Ishikawa (cell line): ENCODE measurements at regions not wholly inside any gene's neighbourhood (a gene's known extent, or its start where the extent isn't known, plus 50 kb on each side); places are given as distances from the start of the nearest gene placed in this dataset.

Experiments
- CEBPB ChIP-seq: IDR thresholded peaks from 2 replicates; pipeline ENCODE4 v1.6.1; 2012
- CREB1 ChIP-seq: IDR thresholded peaks from 2 replicates; pipeline ENCODE4 v1.6.1; 2012; ENCODE audit warnings: low read depth
- EGR1 ChIP-seq: IDR thresholded peaks from 2 replicates; pipeline ENCODE4 v1.6.1; 2012
- EP300 ChIP-seq: IDR thresholded peaks from 2 replicates; pipeline ENCODE4 v1.6.1; 2012; ENCODE audit warnings: borderline replicate concordance
- FOXM1 ChIP-seq: IDR thresholded peaks from 2 replicates; pipeline ENCODE4 v1.6.1; 2012; ENCODE audit warnings: low read depth, borderline replicate concordance
- NFIC ChIP-seq: IDR thresholded peaks from 2 replicates; pipeline ENCODE4 v1.6.1; 2012
- RAD21 ChIP-seq: IDR thresholded peaks from 2 replicates; pipeline ENCODE4 v1.6.1; 2012; ENCODE audit warnings: low read depth
- REST ChIP-seq: IDR thresholded peaks from 2 replicates; pipeline ENCODE4 v1.6.1; 2012; ENCODE audit warnings: low read depth, mild to moderate bottlenecking
- TAF1 ChIP-seq: IDR thresholded peaks from 2 replicates; pipeline ENCODE4 v1.6.1; 2012; ENCODE audit warnings: low read depth, mild to moderate bottlenecking
- TCF12 ChIP-seq: IDR thresholded peaks from 2 replicates; pipeline ENCODE4 v1.6.1; 2012; ENCODE audit warnings: low read depth
- TEAD4 ChIP-seq: IDR thresholded peaks from 2 replicates; pipeline ENCODE4 v1.6.1; 2012
- USF1 ChIP-seq: IDR thresholded peaks from 2 replicates; pipeline ENCODE4 v1.6.1; 2012
- YY1 ChIP-seq: IDR thresholded peaks from 2 replicates; pipeline ENCODE4 v1.6.1; 2012; ENCODE audit warnings: low read depth
- ZBTB7A ChIP-seq: IDR thresholded peaks from 2 replicates; pipeline ENCODE4 v1.6.1; 2012; ENCODE audit warnings: low read depth
- TF ChIP-seq, protein P1 (sequence below): IDR thresholded peaks from 2 replicates; pipeline ENCODE4 v1.6.1; 2012

DNA sequence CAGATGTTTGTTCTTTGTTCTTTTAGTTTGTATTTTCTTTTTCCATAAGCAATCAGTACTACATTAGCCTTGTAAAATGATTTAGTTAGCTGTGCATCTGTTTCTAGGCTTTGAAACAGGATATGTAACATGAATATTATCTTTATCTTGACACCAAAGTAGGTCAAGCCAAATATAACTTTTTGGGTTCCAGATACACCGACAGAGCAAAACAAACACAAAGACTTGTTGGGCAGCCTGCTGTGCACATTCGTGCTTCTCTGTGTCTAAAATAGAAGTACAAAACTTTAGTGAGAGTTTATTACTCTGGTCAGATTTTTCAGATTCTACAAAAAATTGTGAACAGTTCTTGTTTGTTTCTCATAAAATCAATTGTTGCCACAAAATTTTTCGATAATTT is 1059.3 kb upstream of the GYPC start:
- TF ChIP-seq TAF1 (no peak), TEAD4 (no peak), REST (no peak), USF1 (no peak), CEBPB (no peak), CREB1 (no peak), RAD21 (no peak), YY1 (no peak), NFIC (no peak), EGR1 (no peak), ZBTB7A (no peak), EP300 (no peak), TCF12 (no peak)
- TF ChIP-seq, protein P1, sequence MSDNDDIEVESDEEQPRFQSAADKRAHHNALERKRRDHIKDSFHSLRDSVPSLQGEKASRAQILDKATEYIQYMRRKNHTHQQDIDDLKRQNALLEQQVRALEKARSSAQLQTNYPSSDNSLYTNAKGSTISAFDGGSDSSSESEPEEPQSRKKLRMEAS: no peak

GRCh38 chr2:125615438-125615837 is 1040.5 kb upstream of the GYPC start:
- TF ChIP-seq RAD21 (no peak), CEBPB (no peak), USF1 (no peak), YY1 (no peak), EP300 (no peak), TAF1 (no peak), NFIC (no peak), REST (no peak), TEAD4 (no peak), ZBTB7A (no peak)
- TF ChIP-seq, protein P1: no peak

DNA sequence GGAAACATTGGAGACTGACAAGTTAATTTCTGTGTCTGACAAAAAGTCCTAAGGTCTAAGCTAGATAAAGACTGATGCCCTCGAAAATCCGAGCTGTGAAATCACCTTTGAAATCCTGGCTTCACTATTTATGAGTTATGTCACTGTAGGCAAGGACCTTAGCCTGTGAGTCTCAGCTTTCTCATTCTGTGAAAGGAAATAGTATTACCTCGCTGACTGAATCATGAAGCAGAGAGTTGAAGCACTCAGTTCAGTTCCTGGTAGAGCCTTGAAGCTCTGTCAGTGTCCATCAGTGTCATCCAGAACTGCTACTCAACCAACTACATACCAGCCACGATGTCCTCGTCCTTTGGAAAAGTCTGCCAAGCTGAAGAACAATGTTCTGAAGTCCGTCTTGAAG is 1025.6 kb upstream of the GYPC start:
- TF ChIP-seq TEAD4 (no peak), EP300 (no peak), TCF12 (no peak), CREB1 (no peak), REST (no peak), RAD21 (no peak), ZBTB7A (no peak)
- TF ChIP-seq, protein P1: no peak

GRCh38 chr2:125634662-125635061 is 1021.3 kb upstream of the GYPC start:
- TF ChIP-seq EGR1 (no peak), YY1 (no peak), TAF1 (no peak), CREB1 (no peak), CEBPB (no peak), ZBTB7A (no peak), RAD21 (no peak)
- TF ChIP-seq, protein P1: no peak

- TF ChIP-seq ZBTB7A (no peak), TAF1 (no peak), USF1 (no peak), FOXM1 (no peak), TEAD4 (no peak), TCF12 (no peak)
- TF ChIP-seq, protein P1: no peak
Observed at GRCh38 chr2:125638345-125638744, 1017.6 kb upstream of the GYPC start.
